NB4 (cell line): ENCODE measurements at regions not wholly inside any gene's neighbourhood (a gene's known extent, or its start where the extent isn't known, plus 50 kb on each side); places are given as distances from the start of the nearest gene placed in this dataset.

Experiments
- DNase-seq: peaks from one replicate; pipeline ENCODE4 v3.0.0; 2010; ENCODE audit warnings: low read depth
- H3K4me3 ChIP-seq: one replicate; pipeline ENCODE4 v1.5.1; 2011; ENCODE audit warnings: mild to moderate bottlenecking, low read depth, low read length, moderate library complexity
- CTCF ChIP-seq: IDR thresholded peaks from one replicate; pipeline ENCODE4 v1.5.1; 2012; ENCODE audit warnings: low read depth, low read length
- MYC ChIP-seq: IDR thresholded peaks from 2 replicates; pipeline ENCODE4 v1.6.1; 2011; ENCODE audit warnings: low read depth, low read length
- POLR2A ChIP-seq: IDR thresholded peaks from 2 replicates; pipeline ENCODE4 v1.6.1; 2011; ENCODE audit warnings: mild to moderate bottlenecking; ENCODE audit not compliant: insufficient read length; ENCODE audit errors: extremely low read depth
- TF ChIP-seq, protein P1 (sequence below): IDR thresholded peaks from 2 replicates; pipeline ENCODE4 v1.6.1; 2011; ENCODE audit warnings: low read depth, low read length

DNA sequence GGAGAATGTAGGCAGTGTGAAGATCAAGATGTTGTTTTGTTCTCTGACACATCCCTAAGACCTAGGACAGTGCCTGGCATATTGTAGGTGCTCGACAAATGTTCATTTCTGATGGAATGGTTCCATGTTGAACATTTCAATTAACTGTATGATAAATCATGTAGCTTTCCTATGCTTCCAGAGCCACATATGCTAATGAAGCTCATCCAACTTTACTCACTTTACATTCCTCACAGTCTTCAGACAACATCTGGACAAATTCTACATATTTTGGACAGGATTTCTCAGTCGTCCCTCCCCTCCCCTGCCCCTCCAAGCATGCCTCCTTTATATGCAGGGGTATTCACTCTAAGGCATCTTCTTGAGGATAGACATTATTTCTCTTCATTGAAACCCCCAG lies 177.9 kb downstream of the BLID start:
- no peak for DNase-seq
- TF ChIP-seq POLR2A, result no peak
- TF ChIP-seq MYC, result no peak
- TF ChIP-seq, protein P1, sequence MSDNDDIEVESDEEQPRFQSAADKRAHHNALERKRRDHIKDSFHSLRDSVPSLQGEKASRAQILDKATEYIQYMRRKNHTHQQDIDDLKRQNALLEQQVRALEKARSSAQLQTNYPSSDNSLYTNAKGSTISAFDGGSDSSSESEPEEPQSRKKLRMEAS, result no peak
- TF ChIP-seq CTCF, result no peak

DNA sequence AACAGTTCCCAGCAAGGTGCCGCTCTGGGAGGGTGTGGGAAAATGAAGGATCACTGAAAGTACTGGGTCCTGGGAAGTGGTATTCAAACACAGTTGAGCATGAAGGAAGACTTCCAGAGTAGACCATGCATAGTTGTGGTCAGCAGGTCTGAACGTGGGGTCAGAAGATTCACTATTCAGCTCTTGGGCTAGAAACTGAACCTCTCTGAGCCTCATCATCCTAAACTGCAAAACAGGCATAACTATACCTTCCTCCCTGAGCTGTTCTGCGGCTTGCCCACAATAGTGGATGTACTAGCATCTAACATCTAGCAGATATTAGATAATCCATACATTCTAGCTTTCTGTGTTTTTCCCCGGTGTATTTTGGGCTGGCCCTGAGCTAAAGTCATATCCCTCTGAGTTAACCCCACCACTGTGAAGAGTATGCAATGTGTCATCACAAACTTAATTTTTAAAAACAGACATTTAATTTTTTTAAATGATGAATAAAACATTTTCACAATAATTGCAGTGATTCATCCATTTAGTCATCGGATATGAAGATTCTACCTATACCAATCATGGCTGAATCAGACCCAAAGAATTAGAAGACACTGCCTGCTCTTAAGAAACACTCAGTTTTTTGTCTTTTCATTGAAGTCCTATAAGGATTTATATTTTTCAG lies 179.1 kb downstream of the BLID start:
- H3K4me3 ChIP-seq, result no peak overlapping the region
- no peak for DNase-seq

More for the DNA sequence above, 177.9 kb downstream of the BLID start:
- no peak overlapping the region for H3K4me3 ChIP-seq

GRCh38 chr11:121936370-121936769 lies 179.6 kb downstream of the BLID start:
- no peak for DNase-seq
- TF ChIP-seq CTCF (no peak), POLR2A (no peak), MYC (no peak)
- TF ChIP-seq, protein P1, result no peak
- no peak overlapping the region for H3K4me3 ChIP-seq

More for the DNA sequence above, 179.1 kb downstream of the BLID start:
- TF ChIP-seq POLR2A, result no peak
- TF ChIP-seq, protein P1, result no peak
- TF ChIP-seq CTCF, result no peak
- TF ChIP-seq MYC, result no peak

DNA sequence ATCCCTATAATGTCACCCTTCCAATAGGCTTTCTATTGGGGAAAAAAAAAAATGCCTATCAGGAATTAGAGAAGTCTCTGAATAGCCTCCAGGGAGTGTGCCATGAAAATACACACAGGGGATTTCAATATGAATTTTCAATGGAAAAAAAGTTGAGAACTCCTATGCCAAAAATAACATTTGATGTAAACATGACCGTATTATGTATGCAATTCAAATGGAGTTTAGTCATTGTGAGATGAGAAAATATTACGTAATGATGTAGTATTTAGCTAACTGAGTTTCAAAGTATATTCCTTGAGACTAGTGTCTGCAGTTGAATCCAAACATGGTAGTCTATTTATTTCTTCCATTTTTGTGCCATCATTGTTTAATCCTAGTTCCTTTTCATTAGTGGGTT lies 182.3 kb downstream of the BLID start:
- TF ChIP-seq POLR2A (no peak), CTCF (no peak), MYC (no peak)
- TF ChIP-seq, protein P1, result no peak
- no peak overlapping the region for H3K4me3 ChIP-seq
- no peak for DNase-seq

GRCh38 chr11:121933294-121933693 lies 182.7 kb downstream of the BLID start:
- no peak for DNase-seq
- no peak overlapping the region for H3K4me3 ChIP-seq
- TF ChIP-seq, protein P1, result no peak
- TF ChIP-seq POLR2A, result no peak
- no peak for TF ChIP-seq MYC
- TF ChIP-seq CTCF, result no peak

GRCh38 chr11:121932646-121933185 lies 183.3 kb downstream of the BLID start:
- DNase-seq, result no peak
- H3K4me3 ChIP-seq, result no peak overlapping the region
- TF ChIP-seq CTCF (no peak), POLR2A (no peak), MYC (no peak)
- TF ChIP-seq, protein P1, result no peak
